ENCODE measurements at regions not wholly inside any gene's neighbourhood (a gene's known extent, or its start where the extent isn't known, plus 50 kb on each side); places are given as distances from the start of the nearest gene placed in this dataset.
"Not testable (repeated sequence)": the region's sequence is repeated elsewhere in the genome, so short reads cannot be mapped to it uniquely, and the experiment has no call there.

- not testable (repeated sequence) for H3K36me3 ChIP-seq (ENCODE audit: insufficient read depth, low read length); H3K4me3 ChIP-seq (ENCODE audit: low read length); H3K27me3 ChIP-seq (ENCODE audit: insufficient read depth, low read length); H3K9me3 ChIP-seq (ENCODE audit: low read length); H3K4me1 ChIP-seq (ENCODE audit: insufficient read depth, low read length); H2AFZ ChIP-seq (ENCODE audit: low read depth, low read length)
Measured at GRCh38 chr21:9969399-9969798, 552.0 kb upstream of the TPTE start.

GRCh38 chr21:9972018-9972417, 549.4 kb upstream of the TPTE start:
- not testable (repeated sequence) for H3K4me1 ChIP-seq (ENCODE audit: insufficient read depth, low read length); H3K27me3 ChIP-seq (ENCODE audit: insufficient read depth, low read length); H3K9me3 ChIP-seq (ENCODE audit: low read length); H3K36me3 ChIP-seq (ENCODE audit: insufficient read depth, low read length); H3K4me3 ChIP-seq (ENCODE audit: low read length); H2AFZ ChIP-seq (ENCODE audit: low read depth, low read length)

GRCh38 chr21:9978371-9978770, 543.0 kb upstream of the TPTE start:
- H2AFZ ChIP-seq (ENCODE audit: low read depth, low read length); H3K4me3 ChIP-seq (ENCODE audit: low read length); H3K27me3 ChIP-seq (ENCODE audit: insufficient read depth, low read length); H3K36me3 ChIP-seq (ENCODE audit: insufficient read depth, low read length); H3K4me1 ChIP-seq (ENCODE audit: insufficient read depth, low read length); H3K9me3 ChIP-seq (ENCODE audit: low read length): not testable (repeated sequence)

GRCh38 chr21:9997507-9997906, 523.9 kb upstream of the TPTE start:
- not testable (repeated sequence) for H3K4me1 ChIP-seq (ENCODE audit: insufficient read depth, low read length); H3K4me3 ChIP-seq (ENCODE audit: low read length); H3K9me3 ChIP-seq (ENCODE audit: low read length); H3K36me3 ChIP-seq (ENCODE audit: insufficient read depth, low read length); H3K27me3 ChIP-seq (ENCODE audit: insufficient read depth, low read length); H2AFZ ChIP-seq (ENCODE audit: low read depth, low read length)

GRCh38 chr21:10002762-10003313, 518.5 kb upstream of the TPTE start:
- H3K9me3 ChIP-seq (ENCODE audit: low read length); H3K4me3 ChIP-seq (ENCODE audit: low read length); H2AFZ ChIP-seq (ENCODE audit: low read depth, low read length); H3K36me3 ChIP-seq (ENCODE audit: insufficient read depth, low read length); H3K27me3 ChIP-seq (ENCODE audit: insufficient read depth, low read length); H3K4me1 ChIP-seq (ENCODE audit: insufficient read depth, low read length): not testable (repeated sequence)

- H3K27me3 ChIP-seq (ENCODE audit: insufficient read depth, low read length); H3K9me3 ChIP-seq (ENCODE audit: low read length); H3K36me3 ChIP-seq (ENCODE audit: insufficient read depth, low read length); H3K4me1 ChIP-seq (ENCODE audit: insufficient read depth, low read length); H3K4me3 ChIP-seq (ENCODE audit: low read length); H2AFZ ChIP-seq (ENCODE audit: low read depth, low read length): not testable (repeated sequence)
Measured at GRCh38 chr21:10005791-10006190, 515.6 kb upstream of the TPTE start.

- not testable (repeated sequence) for H3K36me3 ChIP-seq (ENCODE audit: insufficient read depth, low read length); H3K4me3 ChIP-seq (ENCODE audit: low read length); H3K4me1 ChIP-seq (ENCODE audit: insufficient read depth, low read length); H2AFZ ChIP-seq (ENCODE audit: low read depth, low read length); H3K9me3 ChIP-seq (ENCODE audit: low read length); H3K27me3 ChIP-seq (ENCODE audit: insufficient read depth, low read length)
Measured at GRCh38 chr21:10016991-10017390, 504.4 kb upstream of the TPTE start.

GRCh38 chr21:10017757-10018156, 503.6 kb upstream of the TPTE start:
- H3K4me3 ChIP-seq (ENCODE audit: low read length); H3K27me3 ChIP-seq (ENCODE audit: insufficient read depth, low read length); H2AFZ ChIP-seq (ENCODE audit: low read depth, low read length); H3K9me3 ChIP-seq (ENCODE audit: low read length); H3K4me1 ChIP-seq (ENCODE audit: insufficient read depth, low read length); H3K36me3 ChIP-seq (ENCODE audit: insufficient read depth, low read length): not testable (repeated sequence)

- not testable (repeated sequence) for H3K4me1 ChIP-seq (ENCODE audit: insufficient read depth, low read length); H2AFZ ChIP-seq (ENCODE audit: low read depth, low read length); H3K4me3 ChIP-seq (ENCODE audit: low read length); H3K27me3 ChIP-seq (ENCODE audit: insufficient read depth, low read length); H3K36me3 ChIP-seq (ENCODE audit: insufficient read depth, low read length); H3K9me3 ChIP-seq (ENCODE audit: low read length)
Measured at GRCh38 chr21:10021462-10021861, 499.9 kb upstream of the TPTE start.

- H2AFZ ChIP-seq (ENCODE audit: low read depth, low read length); H3K9me3 ChIP-seq (ENCODE audit: low read length); H3K4me1 ChIP-seq (ENCODE audit: insufficient read depth, low read length); H3K36me3 ChIP-seq (ENCODE audit: insufficient read depth, low read length); H3K4me3 ChIP-seq (ENCODE audit: low read length); H3K27me3 ChIP-seq (ENCODE audit: insufficient read depth, low read length): not testable (repeated sequence)
Measured at GRCh38 chr21:10022745-10023144, 498.6 kb upstream of the TPTE start.

Measured in neuron (in vitro differentiated cells).